ENCODE measurements at regions not wholly inside any gene's neighbourhood (a gene's known extent, or its start where the extent isn't known, plus 50 kb on each side); places are given as distances from the start of the nearest gene placed in this dataset.

DNA sequence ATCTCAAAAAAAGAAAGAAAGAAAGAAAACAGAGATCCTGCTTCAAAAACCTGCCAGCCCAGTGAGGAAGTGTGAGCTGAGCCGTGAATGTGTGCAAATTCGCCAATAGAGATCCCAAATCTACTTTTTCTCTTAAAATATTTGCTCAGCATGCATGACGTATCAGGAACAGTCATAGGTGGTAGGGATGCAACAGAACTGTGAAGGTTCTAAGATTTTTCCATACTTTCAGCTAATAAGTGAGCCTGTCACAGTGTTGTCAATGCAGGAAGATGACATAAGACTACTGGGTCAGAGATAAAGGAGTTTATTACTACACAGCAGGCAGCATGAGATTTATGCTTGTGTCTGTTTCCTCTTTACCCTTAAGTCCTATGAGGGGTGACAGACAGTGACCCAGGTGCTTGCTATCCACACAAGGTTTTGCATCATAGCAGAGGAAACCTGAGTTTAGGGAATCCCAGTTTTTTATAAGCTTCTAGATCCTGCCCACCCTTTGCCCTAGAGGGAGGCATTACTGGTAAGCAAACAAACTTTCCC, 273.4 kb downstream of the BMP7 start:
- peaks cover 0 to 2% (median 0%) of the 10 kb centered on the region in 3 experiments; a peak in 1 of 7 replicates for H3K36me3 Mint-ChIP-seq (ENCODE audit: insufficient read depth in 1 of 3, low read depth in 3 of 3)

More for the DNA sequence above, 273.4 kb downstream of the BMP7 start:
- Histone ChIP-seq H3K4me2 (ENCODE audit: insufficient read depth, insufficient read length, low read length) (no peak overlapping the region), H2BK120ac (ENCODE audit: low read depth, low read length, poor library complexity, severe bottlenecking) (no peak overlapping the region), H3K9me3 (ENCODE audit: control insufficient read depth, low read depth, low read length) (no peaks in the 10 kb centered on the region), H3K27ac (ENCODE audit: insufficient read length, low read depth, low read length) (no peak overlapping the region), H3K14ac (ENCODE audit: insufficient read depth, low read length) (no peak overlapping the region), H3K23me2 (ENCODE audit: insufficient read length, low read depth, low read length, poor library complexity, severe bottlenecking) (no peaks in the 10 kb centered on the region), H2BK12ac (ENCODE audit: insufficient read length, low read depth, low read length) (no peak overlapping the region), H4K91ac (ENCODE audit: insufficient read length, low read depth, low read length) (no peak overlapping the region), H2BK20ac (ENCODE audit: low read depth, low read length, poor library complexity, severe bottlenecking) (no peak overlapping the region), H3K23ac (ENCODE audit: insufficient read length, low read depth, low read length) (no peak overlapping the region), H3K9ac (ENCODE audit: extremely low read depth, insufficient read length, low read length) (no peak overlapping the region), H4K5ac (ENCODE audit: insufficient read length, low read depth, low read length) (no peak overlapping the region), H2AK5ac (ENCODE audit: insufficient read length, low read length) (no peak overlapping the region), H3K79me2 (ENCODE audit: insufficient read depth, low read length) (no peaks in the 10 kb centered on the region), H2AFZ (ENCODE audit: low read length) (no peak overlapping the region), H4K20me1 (ENCODE audit: control insufficient read depth, insufficient read depth, insufficient read length) (no peaks in the 10 kb centered on the region), H4K8ac (replicated peaks; ENCODE audit: insufficient read length, low read depth, low read length) (no peak overlapping the region), H3K79me1 (ENCODE audit: insufficient read depth, low read depth, low read length, poor library complexity, severe bottlenecking) (no peaks in the 10 kb centered on the region), H2BK5ac (ENCODE audit: insufficient read length, low read length) (no peak overlapping the region), H3T11ph (ENCODE audit: low read length) (no peak overlapping the region), H3K4me1 (ENCODE audit: insufficient read depth, low read length) (no peaks in the 10 kb centered on the region), H3K56ac (ENCODE audit: insufficient read length, low read depth, low read length) (no peak overlapping the region), H3K4ac (ENCODE audit: low read depth, low read length) (no peak overlapping the region), H2BK15ac (ENCODE audit: low read depth, low read length) (no peak overlapping the region), H3K18ac (ENCODE audit: insufficient read length, low read depth, low read length) (no peak overlapping the region), H3K27me3 (ENCODE audit: insufficient read depth, low read length) (no peaks in the 10 kb centered on the region)
- WGBS (ENCODE audit: extremely low coverage, insufficient read length, low lambda C conversion rate), result no CpG with 5 or more reads among the region's 3 CpGs
- H3K27me3 Mint-ChIP-seq (ENCODE audit: low read depth), result peaks cover 19% of the 10 kb centered on the region
- no peaks in the 10 kb centered on the region; a peak in 1 of 5 replicates for H3K9me3 Mint-ChIP-seq
- peaks cover 2 to 5% of the 10 kb centered on the region in 2 experiments; a peak in 3 of 4 replicates for H3K4me1 Mint-ChIP-seq
- H3K4me3 Mint-ChIP-seq, result no peak overlapping the region
- no peak for DNase-seq
- no peak for TF ChIP-seq CTCF (conservative IDR thresholded peaks at IDR 0.05)
- H3K27ac Mint-ChIP-seq, result no peak overlapping the region
